K562 (cell line): ENCODE measurements at regions not wholly inside any gene's neighbourhood (a gene's known extent, or its start where the extent isn't known, plus 50 kb on each side); places are given as distances from the start of the nearest gene placed in this dataset.

ENCODE experiments used
- ATAC-seq: fragments of 200-7000 bp; cut with Tn5 transposase; 3 replicates; pipeline ENCODE4 v1.9.1; 2020; ENCODE audit warnings: moderate library complexity
- BruUV-seq: library from RNA; stranded (reverse); fragments of 400-500 nt; replicated peaks from 2 replicates; lab custom pipeline; 2021; lab: Mats Ljungman, UMichigan
- CTCF ChIA-PET: fragments of 300-600 bp; formaldehyde crosslinking; extraction: SDS; loops from one replicate; lab custom pipeline; 2021; ENCODE audit warnings: low intra/inter-chr PET ratio; lab: Yijun Ruan, JAX
- POLR2A ChIA-PET: fragments of 300-600, 350-650 bp; sonication (Branson Sonifier 250); formaldehyde crosslinking; extraction: SDS; loops from one replicate; lab custom pipeline; 2021; ENCODE audit warnings: antibody characterized with exemption, inconsistent platforms; lab: Yijun Ruan, JAX
- DNase-seq, 4 experiments: peaks; one replicate each; pipeline versions ENCODE4 v3.0.0 to v3.0.0-alpha.2; 2011 to 2018; ENCODE audit warnings: low spot score in 3 of 4, mixed read lengths in 3 of 4; ENCODE audit errors: extremely low read depth in 1 of 4
- FAIRE-seq: peaks from 2 replicates; lab custom pipeline; 2011; peaks lifted over from hg19 to GRCh38; lab: Jason Lieb, UNC
- H2AFZ ChIP-seq: 2 replicates; pipeline ENCODE4 v1.6.0; 2011; ENCODE audit warnings: low read depth, low read length, control low read depth, inconsistent platforms
- H3K27ac ChIP-seq: fragments of 200-600 bp; 3 replicates; pipeline ENCODE4 v1.8.0; 2011; ENCODE audit warnings: low read depth, mild to moderate bottlenecking, control low read depth, inconsistent platforms, low read length, moderate library complexity, mixed read lengths; ENCODE audit errors: extremely low read depth
- H3K27me3 ChIP-seq, 2 experiments: fragments of 300-600 bp in 1 of 2; 2 replicates in 1 of 2; 3 replicates in 1 of 2; pipeline versions ENCODE4 v1.6.0 to v1.8.0; 2011; ENCODE audit warnings: inconsistent platforms in 2 of 2, low read length in 2 of 2, mild to moderate bottlenecking in 1 of 2, mixed read lengths in 1 of 2, moderate library complexity in 1 of 2; ENCODE audit not compliant: control insufficient read depth in 2 of 2, insufficient read depth in 2 of 2
- H3K36me3 ChIP-seq: fragments of 300-600 bp; 3 replicates; pipeline ENCODE4 v1.8.0; 2011; ENCODE audit warnings: mild to moderate bottlenecking, low read length, inconsistent platforms; ENCODE audit not compliant: control insufficient read depth, insufficient read depth
- H3K4me1 ChIP-seq, 2 experiments: fragments of 200-600 bp in 1 of 2; replicated peaks in 1 of 2; 2 replicates in 1 of 2; 3 replicates in 1 of 2; pipeline versions ENCODE4 v1.5.1 to v1.8.0; 2011; ENCODE audit warnings: inconsistent platforms in 2 of 2, low read length in 2 of 2, mild to moderate bottlenecking in 1 of 2, mixed read lengths in 1 of 2, moderate library complexity in 1 of 2; ENCODE audit not compliant: control insufficient read depth in 2 of 2, insufficient read depth in 2 of 2
- H3K4me2 ChIP-seq: 2 replicates; pipeline ENCODE4 v1.6.1; 2011; ENCODE audit warnings: low read length, control low read depth, inconsistent platforms, mixed read lengths; ENCODE audit not compliant: insufficient read depth
- H3K4me3 ChIP-seq: fragments of 200-600 bp; sonication (generic), shearing (Covaris generic); 2 replicates; pipeline ENCODE4 v1.5.1; 2016; ENCODE audit warnings: control low read depth, inconsistent platforms
- H3K79me2 ChIP-seq: fragments of 200-600 bp; 3 replicates; pipeline ENCODE4 v1.8.0; 2011; ENCODE audit warnings: low read length, inconsistent platforms; ENCODE audit not compliant: control insufficient read depth, insufficient read depth
- H3K9ac ChIP-seq, 2 experiments: 2 replicates each; pipeline versions ENCODE4 v1.6.0 to v1.6.1; 2011; ENCODE audit warnings: low read depth in 2 of 2, low read length in 2 of 2, control low read depth in 1 of 2, inconsistent platforms in 1 of 2, mild to moderate bottlenecking in 1 of 2, mixed read lengths in 1 of 2; ENCODE audit not compliant: insufficient read depth in 1 of 2
- H3K9me1 ChIP-seq: one replicate; pipeline ENCODE4 v1.6.0; 2011; ENCODE audit warnings: inconsistent platforms, mild to moderate bottlenecking, low read length, moderate library complexity; ENCODE audit not compliant: control insufficient read depth, insufficient read depth
- H3K9me3 ChIP-seq: replicated peaks from 2 replicates; pipeline ENCODE4 v1.5.1; 2011; ENCODE audit warnings: low read depth, low read length, inconsistent platforms; ENCODE audit not compliant: control insufficient read depth, insufficient read depth
- H4K20me1 ChIP-seq: replicated peaks from 2 replicates; pipeline ENCODE4 v1.6.1; 2011; ENCODE audit warnings: low read length, inconsistent platforms, mixed read lengths; ENCODE audit not compliant: control insufficient read depth, insufficient read depth
- E2F3 ChIP-seq: fragments of 250-450 bp; sonication (Bioruptor Pico); IDR thresholded peaks from 2 replicates; pipeline ENCODE4 v1.4.0; 2020; ENCODE audit warnings: mild to moderate bottlenecking
- EGR1 ChIP-seq: fragments of 450-650 bp; conservative IDR thresholded peaks from 2 replicates; pipeline ENCODE4 v1.6.1; 2017; ENCODE audit warnings: mild to moderate bottlenecking
- JUNB ChIP-seq: fragments of 450-650 bp; formaldehyde crosslinking; conservative IDR thresholded peaks from 2 replicates; pipeline ENCODE4 v1.4.0; 2020; ENCODE audit warnings: mild to moderate bottlenecking
- KLF13 ChIP-seq: fragments of 450-650 bp; IDR thresholded peaks from 2 replicates; pipeline ENCODE4 v1.6.1; 2016; ENCODE audit warnings: missing genetic modification characterization, low read depth, mild to moderate bottlenecking, missing compliant biosample characterization, moderate library complexity, borderline replicate concordance
- MED1 ChIP-seq: sonication (generic); formaldehyde crosslinking; IDR thresholded peaks from 2 replicates; pipeline ENCODE4 v1.8.1; 2023; ENCODE audit warnings: missing genetic modification reagents, borderline replicate concordance
- NR1H2 ChIP-seq: sonication (generic); formaldehyde crosslinking; IDR thresholded peaks from 2 replicates; pipeline ENCODE4 v1.4.0; 2020; ENCODE audit warnings: mild to moderate bottlenecking, missing genetic modification reagents
- POLR2A ChIP-seq: fragments of 450-650 bp; conservative IDR thresholded peaks from 2 replicates; pipeline ENCODE4 v1.6.1; 2016
- STAG1 ChIP-seq: sonication (generic); formaldehyde crosslinking; IDR thresholded peaks from 2 replicates; pipeline ENCODE4 v1.5.0; 2020; ENCODE audit warnings: missing genetic modification reagents, borderline replicate concordance
- WGBS: fragments of 100-300 bp; shearing (Covaris generic); methylation state at CpG from one replicate; pipeline ENCODE4 v1.1.6; 2016; ENCODE audit warnings: low coverage, mixed read lengths; ENCODE audit not compliant: insufficient coverage; ENCODE audit errors: missing lambda C conversion rate; 5-methylcytosine and 5-hydroxymethylcytosine counted together
- in situ Hi-C: fragments of 300-500 bp; cut with MboI; formaldehyde crosslinking; loops from 4 replicates; pipeline ENCODE4 v1.15.0; 2018; ENCODE audit warnings: inconsistent platforms, mixed read lengths
- intact Hi-C: fragments of 100-400 bp; cut with micrococcal nuclease; formaldehyde crosslinking; loops from 2 replicates; pipeline ENCODE4 v1.14.2; 2022

GRCh38 chr5:112070022-112070421 lies 313.0 kb upstream of the NREP start:
- H3K27me3 ChIP-seq = no peaks in the 10 kb centered on the region
- DNase-seq = no peak
- H3K9me1 ChIP-seq = no peaks in the 10 kb centered on the region
- no TSS peak for BruUV-seq
- in situ Hi-C loops (no loop called here), intact Hi-C loops (no loop called here)
- TF ChIP-seq JUNB (CRISPR knock-in tag) (no peak), POLR2A (no peak), KLF13 (tag) (no peak), EGR1 (no peak), E2F3 (CRISPR knock-in tag) (no peak), MED1 (CRISPR knock-in tag) (no peak), STAG1 (CRISPR knock-in tag) (no peak)
- H3K9ac ChIP-seq = no peak overlapping the region
- H2AFZ ChIP-seq = no peak overlapping the region
- H3K36me3 ChIP-seq = no peaks in the 10 kb centered on the region
- no peaks in the 10 kb centered on the region for H3K9me3 ChIP-seq
- 0% methylated on average over 1 of the region's 1 CpG for WGBS
- CTCF ChIA-PET = no interaction called here
- POLR2A ChIA-PET = no interaction called here
- no peak for ATAC-seq
- no peak for FAIRE-seq
- no peak overlapping the region for H3K4me2 ChIP-seq
- H3K79me2 ChIP-seq = no peaks in the 10 kb centered on the region
- H3K4me3 ChIP-seq = no peak overlapping the region
- no peaks in the 10 kb centered on the region for H3K4me1 ChIP-seq
- no peak overlapping the region for H3K27ac ChIP-seq
- no peaks in the 10 kb centered on the region for H4K20me1 ChIP-seq

- CTCF ChIA-PET = no interaction called here
- no peaks in the 10 kb centered on the region for H3K9me1 ChIP-seq
- FAIRE-seq = no peak
- no peaks in the 10 kb centered on the region for H4K20me1 ChIP-seq
- H3K36me3 ChIP-seq = no peaks in the 10 kb centered on the region
- no peak for ATAC-seq
- no peaks in the 10 kb centered on the region for H3K79me2 ChIP-seq
- H3K9ac ChIP-seq = no peak overlapping the region
- H3K9me3 ChIP-seq = no peaks in the 10 kb centered on the region
- TF ChIP-seq NR1H2 (CRISPR knock-in tag) = no peak
- intact Hi-C loops = no loop called here
- H3K27me3 ChIP-seq = no peaks in the 10 kb centered on the region
- in situ Hi-C loops = no loop called here
- no peak overlapping the region for H3K4me3 ChIP-seq
- H2AFZ ChIP-seq = no peak overlapping the region
- 0% methylated on average over 3 of the region's 3 CpGs for WGBS
- BruUV-seq = no TSS peak
- H3K4me1 ChIP-seq = no peaks in the 10 kb centered on the region
- no peak for DNase-seq
- H3K27ac ChIP-seq = no peak overlapping the region
- H3K4me2 ChIP-seq = no peak overlapping the region
- POLR2A ChIA-PET = no interaction called here
These were observed 312.3 kb upstream of the NREP start for GRCh38 chr5:112069329-112069728.
